Dedifferentiated amniotic fluid mesenchymal stem cell (primary cell): ENCODE measurements at regions not wholly inside any gene's neighbourhood (a gene's known extent, or its start where the extent isn't known, plus 50 kb on each side); places are given as distances from the start of the nearest gene placed in this dataset.
A peak's percentile ranks its signal among the peaks of the same experiment; 100 is the strongest.

Experiments used
- DNase-seq: peaks from one replicate; pipeline ENCODE4 v3.0.0-alpha.2; 2016; ENCODE audit errors: extremely low spot score

- DNase-seq: no peak
Measured at GRCh38 chr3:99500485-99500884, 137.9 kb upstream of the COL8A1 start.

GRCh38 chr3:99499235-99500158, 138.9 kb upstream of the COL8A1 start:
- DNase-seq: peak; percentile 31

GRCh38 chr3:99498550-99499234, 139.7 kb upstream of the COL8A1 start:
- no peak for DNase-seq

- DNase-seq: no peak
Measured at GRCh38 chr3:99487894-99488293, 150.5 kb upstream of the COL8A1 start.

- no peak for DNase-seq
Measured at GRCh38 chr3:99485286-99485685, 153.1 kb upstream of the COL8A1 start.

- DNase-seq: peak; percentile 34
Measured at GRCh38 chr3:99484871-99485270, 153.5 kb upstream of the COL8A1 start.

GRCh38 chr3:99483841-99484240, 154.6 kb upstream of the COL8A1 start:
- no peak for DNase-seq

- DNase-seq: no peak
Measured at GRCh38 chr3:99482191-99482590, 156.2 kb upstream of the COL8A1 start.

GRCh38 chr3:99481561-99481960, 156.8 kb upstream of the COL8A1 start:
- DNase-seq: no peak

- no peak for DNase-seq
Measured at GRCh38 chr3:99479768-99480167, 158.6 kb upstream of the COL8A1 start.

GRCh38 chr3:99477650-99478049, 160.7 kb upstream of the COL8A1 start:
- no peak for DNase-seq

- DNase-seq: no peak
Measured at GRCh38 chr3:99475229-99475628, 163.2 kb upstream of the COL8A1 start.

GRCh38 chr3:99474776-99475175, 163.6 kb upstream of the COL8A1 start:
- DNase-seq: no peak

- DNase-seq: peak; percentile 50
Measured at GRCh38 chr3:99473321-99473751, 165.1 kb upstream of the COL8A1 start.

- DNase-seq: no peak
Measured at GRCh38 chr3:99472385-99472784, 166.0 kb upstream of the COL8A1 start.

- DNase-seq: no peak
Measured at GRCh38 chr3:99471353-99472323, 166.8 kb upstream of the COL8A1 start.

GRCh38 chr3:99470841-99471240, 167.6 kb upstream of the COL8A1 start:
- no peak for DNase-seq

GRCh38 chr3:99468918-99469317, 169.5 kb upstream of the COL8A1 start:
- DNase-seq: no peak

- DNase-seq: no peak
Measured at GRCh38 chr3:99467420-99467819, 171.0 kb upstream of the COL8A1 start.

- no peak for DNase-seq
Measured at GRCh38 chr3:99466331-99466730, 172.1 kb upstream of the COL8A1 start.

GRCh38 chr3:99458013-99458412, 180.4 kb upstream of the COL8A1 start:
- DNase-seq: no peak

GRCh38 chr3:99442599-99442998, 195.8 kb upstream of the COL8A1 start:
- DNase-seq: no peak
